K562 (cell line): ENCODE measurements at regions not wholly inside any gene's neighbourhood (a gene's known extent, or its start where the extent isn't known, plus 50 kb on each side); places are given as distances from the start of the nearest gene placed in this dataset.

Experiments used
- ATAC-seq: fragments of 200-7000 bp; cut with Tn5 transposase; 3 replicates; pipeline ENCODE4 v1.9.1; 2020; ENCODE audit warnings: moderate library complexity
- BruUV-seq: library from RNA; stranded (reverse); fragments of 400-500 nt; replicated peaks from 2 replicates; lab custom pipeline; 2021; lab: Mats Ljungman, UMichigan
- CTCF ChIA-PET: fragments of 300-600 bp; formaldehyde crosslinking; extraction: SDS; loops from one replicate; lab custom pipeline; 2021; ENCODE audit warnings: low intra/inter-chr PET ratio; lab: Yijun Ruan, JAX
- POLR2A ChIA-PET: fragments of 300-600, 350-650 bp; sonication (Branson Sonifier 250); formaldehyde crosslinking; extraction: SDS; loops from one replicate; lab custom pipeline; 2021; ENCODE audit warnings: antibody characterized with exemption, inconsistent platforms; lab: Yijun Ruan, JAX
- DNase-seq, 4 experiments: peaks; one replicate each; pipeline versions ENCODE4 v3.0.0 to v3.0.0-alpha.2; 2011 to 2018; ENCODE audit warnings: low spot score in 3 of 4, mixed read lengths in 3 of 4; ENCODE audit errors: extremely low read depth in 1 of 4
- FAIRE-seq: peaks from 2 replicates; lab custom pipeline; 2011; peaks lifted over from hg19 to GRCh38; lab: Jason Lieb, UNC
- H2AFZ ChIP-seq: 2 replicates; pipeline ENCODE4 v1.6.0; 2011; ENCODE audit warnings: low read depth, low read length, control low read depth, inconsistent platforms
- H3K27ac ChIP-seq: fragments of 200-600 bp; 3 replicates; pipeline ENCODE4 v1.8.0; 2011; ENCODE audit warnings: low read depth, mild to moderate bottlenecking, control low read depth, inconsistent platforms, low read length, moderate library complexity, mixed read lengths; ENCODE audit errors: extremely low read depth
- H3K27me3 ChIP-seq, 2 experiments: fragments of 300-600 bp in 1 of 2; 2 replicates in 1 of 2; 3 replicates in 1 of 2; pipeline versions ENCODE4 v1.6.0 to v1.8.0; 2011; ENCODE audit warnings: inconsistent platforms in 2 of 2, low read length in 2 of 2, mild to moderate bottlenecking in 1 of 2, mixed read lengths in 1 of 2, moderate library complexity in 1 of 2; ENCODE audit not compliant: control insufficient read depth in 2 of 2, insufficient read depth in 2 of 2
- H3K36me3 ChIP-seq: fragments of 300-600 bp; 3 replicates; pipeline ENCODE4 v1.8.0; 2011; ENCODE audit warnings: mild to moderate bottlenecking, low read length, inconsistent platforms; ENCODE audit not compliant: control insufficient read depth, insufficient read depth
- H3K4me1 ChIP-seq, 2 experiments: fragments of 200-600 bp in 1 of 2; replicated peaks in 1 of 2; 2 replicates in 1 of 2; 3 replicates in 1 of 2; pipeline versions ENCODE4 v1.5.1 to v1.8.0; 2011; ENCODE audit warnings: inconsistent platforms in 2 of 2, low read length in 2 of 2, mild to moderate bottlenecking in 1 of 2, mixed read lengths in 1 of 2, moderate library complexity in 1 of 2; ENCODE audit not compliant: control insufficient read depth in 2 of 2, insufficient read depth in 2 of 2
- H3K4me2 ChIP-seq: 2 replicates; pipeline ENCODE4 v1.6.1; 2011; ENCODE audit warnings: low read length, control low read depth, inconsistent platforms, mixed read lengths; ENCODE audit not compliant: insufficient read depth
- H3K4me3 ChIP-seq: fragments of 200-600 bp; sonication (generic), shearing (Covaris generic); 2 replicates; pipeline ENCODE4 v1.5.1; 2016; ENCODE audit warnings: control low read depth, inconsistent platforms
- H3K79me2 ChIP-seq: fragments of 200-600 bp; 3 replicates; pipeline ENCODE4 v1.8.0; 2011; ENCODE audit warnings: low read length, inconsistent platforms; ENCODE audit not compliant: control insufficient read depth, insufficient read depth
- H3K9ac ChIP-seq, 2 experiments: 2 replicates each; pipeline versions ENCODE4 v1.6.0 to v1.6.1; 2011; ENCODE audit warnings: low read depth in 2 of 2, low read length in 2 of 2, control low read depth in 1 of 2, inconsistent platforms in 1 of 2, mild to moderate bottlenecking in 1 of 2, mixed read lengths in 1 of 2; ENCODE audit not compliant: insufficient read depth in 1 of 2
- H3K9me1 ChIP-seq: one replicate; pipeline ENCODE4 v1.6.0; 2011; ENCODE audit warnings: inconsistent platforms, mild to moderate bottlenecking, low read length, moderate library complexity; ENCODE audit not compliant: control insufficient read depth, insufficient read depth
- H3K9me3 ChIP-seq: replicated peaks from 2 replicates; pipeline ENCODE4 v1.5.1; 2011; ENCODE audit warnings: low read depth, low read length, inconsistent platforms; ENCODE audit not compliant: control insufficient read depth, insufficient read depth
- H4K20me1 ChIP-seq: replicated peaks from 2 replicates; pipeline ENCODE4 v1.6.1; 2011; ENCODE audit warnings: low read length, inconsistent platforms, mixed read lengths; ENCODE audit not compliant: control insufficient read depth, insufficient read depth
- ZFP1 ChIP-seq: fragments of 450-650 bp; formaldehyde crosslinking; IDR thresholded peaks from 2 replicates; pipeline ENCODE4 v1.4.0; 2020; ENCODE audit warnings: mild to moderate bottlenecking, mixed read lengths
- WGBS: fragments of 100-300 bp; shearing (Covaris generic); methylation state at CpG from one replicate; pipeline ENCODE4 v1.1.6; 2016; ENCODE audit warnings: low coverage, mixed read lengths; ENCODE audit not compliant: insufficient coverage; ENCODE audit errors: missing lambda C conversion rate; 5-methylcytosine and 5-hydroxymethylcytosine counted together
- in situ Hi-C: fragments of 300-500 bp; cut with MboI; formaldehyde crosslinking; loops from 4 replicates; pipeline ENCODE4 v1.15.0; 2018; ENCODE audit warnings: inconsistent platforms, mixed read lengths
- intact Hi-C: fragments of 100-400 bp; cut with micrococcal nuclease; formaldehyde crosslinking; loops from 2 replicates; pipeline ENCODE4 v1.14.2; 2022
- TF ChIP-seq, protein P1 (sequence below): fragments of 450-650 bp; formaldehyde crosslinking; IDR thresholded peaks from 2 replicates; pipeline ENCODE4 v1.4.0; 2022; ENCODE audit warnings: missing genetic modification characterization
- TF ChIP-seq, protein P2 (sequence below): fragments of 200-800 bp; sonication (Bioruptor generic); IDR thresholded peaks from 2 replicates; pipeline ENCODE4 v1.6.1; 2017; ENCODE audit warnings: missing genetic modification characterization, missing compliant biosample characterization
- TF ChIP-seq, protein P3 (sequence below): sonication (generic); formaldehyde crosslinking; IDR thresholded peaks from 2 replicates; pipeline ENCODE4 v1.5.0; 2020; ENCODE audit warnings: missing genetic modification reagents
- TF ChIP-seq, protein P4 (sequence below), 2 experiments: fragments of 450-650 bp; formaldehyde crosslinking in 1 of 2; IDR thresholded peaks; 2 replicates each; pipeline versions ENCODE4 v1.4.0 to v1.6.1; 2014 to 2020; ENCODE audit warnings: mild to moderate bottlenecking in 2 of 2, borderline replicate concordance in 1 of 2, low read depth in 1 of 2

DNA sequence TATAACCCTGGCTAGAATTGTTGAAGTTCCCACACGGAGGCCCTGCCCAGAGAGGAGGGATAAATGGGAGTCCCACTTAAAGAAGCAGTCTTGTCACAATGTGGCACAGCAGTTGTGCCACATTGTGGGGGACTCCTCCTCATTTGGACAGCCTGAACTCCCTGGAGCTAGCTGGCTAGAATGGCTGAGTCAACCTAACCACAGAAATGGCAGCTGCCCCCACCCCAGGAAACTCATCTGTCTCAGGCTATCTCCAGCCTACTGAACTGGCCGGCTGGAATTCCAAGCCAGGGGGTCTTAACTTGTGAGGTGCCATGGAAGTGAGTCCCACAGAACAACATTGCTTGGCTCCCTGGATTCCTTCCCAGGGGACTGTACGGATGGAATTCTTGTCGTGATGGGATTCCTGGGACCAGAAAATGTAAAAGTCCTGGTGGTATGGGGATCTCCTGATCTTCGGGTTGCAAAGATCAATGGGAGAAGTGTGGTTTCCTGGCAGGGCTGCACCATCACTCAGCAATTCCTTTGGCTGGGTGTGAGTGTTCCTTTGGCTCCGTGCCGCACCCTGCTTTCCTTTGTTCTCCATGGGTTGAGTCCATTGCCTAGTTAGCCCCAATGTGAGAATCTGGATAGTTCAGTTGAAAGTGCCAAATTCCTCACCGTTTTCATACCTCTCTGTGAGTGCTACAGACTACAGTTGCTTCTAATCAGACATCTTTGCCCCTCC is 791.2 kb upstream of the FAT3 start (continued):
- TF ChIP-seq, protein P1, sequence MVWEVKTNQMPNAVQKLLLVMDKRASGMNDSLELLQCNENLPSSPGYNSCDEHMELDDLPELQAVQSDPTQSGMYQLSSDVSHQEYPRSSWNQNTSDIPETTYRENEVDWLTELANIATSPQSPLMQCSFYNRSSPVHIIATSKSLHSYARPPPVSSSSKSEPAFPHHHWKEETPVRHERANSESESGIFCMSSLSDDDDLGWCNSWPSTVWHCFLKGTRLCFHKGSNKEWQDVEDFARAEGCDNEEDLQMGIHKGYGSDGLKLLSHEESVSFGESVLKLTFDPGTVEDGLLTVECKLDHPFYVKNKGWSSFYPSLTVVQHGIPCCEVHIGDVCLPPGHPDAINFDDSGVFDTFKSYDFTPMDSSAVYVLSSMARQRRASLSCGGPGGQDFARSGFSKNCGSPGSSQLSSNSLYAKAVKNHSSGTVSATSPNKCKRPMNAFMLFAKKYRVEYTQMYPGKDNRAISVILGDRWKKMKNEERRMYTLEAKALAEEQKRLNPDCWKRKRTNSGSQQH = no peak
- TF ChIP-seq, protein P2, sequence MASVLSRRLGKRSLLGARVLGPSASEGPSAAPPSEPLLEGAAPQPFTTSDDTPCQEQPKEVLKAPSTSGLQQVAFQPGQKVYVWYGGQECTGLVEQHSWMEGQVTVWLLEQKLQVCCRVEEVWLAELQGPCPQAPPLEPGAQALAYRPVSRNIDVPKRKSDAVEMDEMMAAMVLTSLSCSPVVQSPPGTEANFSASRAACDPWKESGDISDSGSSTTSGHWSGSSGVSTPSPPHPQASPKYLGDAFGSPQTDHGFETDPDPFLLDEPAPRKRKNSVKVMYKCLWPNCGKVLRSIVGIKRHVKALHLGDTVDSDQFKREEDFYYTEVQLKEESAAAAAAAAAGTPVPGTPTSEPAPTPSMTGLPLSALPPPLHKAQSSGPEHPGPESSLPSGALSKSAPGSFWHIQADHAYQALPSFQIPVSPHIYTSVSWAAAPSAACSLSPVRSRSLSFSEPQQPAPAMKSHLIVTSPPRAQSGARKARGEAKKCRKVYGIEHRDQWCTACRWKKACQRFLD (CRISPR knock-in tag) = no peak

DNA sequence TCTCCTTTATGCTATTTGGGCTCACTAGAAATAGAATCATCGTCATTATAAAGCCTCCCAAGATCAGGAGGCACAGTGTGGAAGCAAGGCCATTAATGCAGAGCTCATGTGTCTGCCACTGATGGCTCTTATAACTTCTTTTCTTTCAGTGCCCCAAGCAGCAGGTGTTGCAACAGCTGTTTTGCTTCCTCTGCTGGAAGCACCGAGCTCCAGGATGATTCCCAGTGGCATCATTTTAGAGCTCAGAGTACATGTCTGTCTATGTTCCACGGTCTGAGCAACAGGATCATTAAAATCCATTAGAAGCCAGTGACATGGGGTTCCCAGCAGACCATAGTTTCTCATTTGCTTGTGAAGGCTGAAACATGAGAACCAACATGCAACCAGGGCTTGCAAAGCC is 803.0 kb upstream of the FAT3 start:
- Histone ChIP-seq H3K36me3 (no peaks in the 10 kb centered on the region), H3K79me2 (no peaks in the 10 kb centered on the region), H3K27me3 (no peaks in the 10 kb centered on the region), H3K9me1 (no peaks in the 10 kb centered on the region), H3K4me2 (no peak overlapping the region), H2AFZ (no peak overlapping the region), H3K9me3 (no peaks in the 10 kb centered on the region), H4K20me1 (no peaks in the 10 kb centered on the region), H3K4me3 (no peak overlapping the region), H3K27ac (no peak overlapping the region), H3K9ac (no peak overlapping the region), H3K4me1 (no peaks in the 10 kb centered on the region)
- no TSS peak for BruUV-seq
- DNase-seq (no peak), FAIRE-seq (no peak), ATAC-seq (no peak)
- intact Hi-C loops (no loop called here), in situ Hi-C loops (no loop called here)
- WGBS = 0% methylated on average over 3 of the region's 3 CpGs
- TF ChIP-seq, protein P3, sequence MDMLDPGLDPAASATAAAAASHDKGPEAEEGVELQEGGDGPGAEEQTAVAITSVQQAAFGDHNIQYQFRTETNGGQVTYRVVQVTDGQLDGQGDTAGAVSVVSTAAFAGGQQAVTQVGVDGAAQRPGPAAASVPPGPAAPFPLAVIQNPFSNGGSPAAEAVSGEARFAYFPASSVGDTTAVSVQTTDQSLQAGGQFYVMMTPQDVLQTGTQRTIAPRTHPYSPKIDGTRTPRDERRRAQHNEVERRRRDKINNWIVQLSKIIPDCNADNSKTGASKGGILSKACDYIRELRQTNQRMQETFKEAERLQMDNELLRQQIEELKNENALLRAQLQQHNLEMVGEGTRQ (CRISPR knock-in tag) = no peak
- TF ChIP-seq, protein P4, sequence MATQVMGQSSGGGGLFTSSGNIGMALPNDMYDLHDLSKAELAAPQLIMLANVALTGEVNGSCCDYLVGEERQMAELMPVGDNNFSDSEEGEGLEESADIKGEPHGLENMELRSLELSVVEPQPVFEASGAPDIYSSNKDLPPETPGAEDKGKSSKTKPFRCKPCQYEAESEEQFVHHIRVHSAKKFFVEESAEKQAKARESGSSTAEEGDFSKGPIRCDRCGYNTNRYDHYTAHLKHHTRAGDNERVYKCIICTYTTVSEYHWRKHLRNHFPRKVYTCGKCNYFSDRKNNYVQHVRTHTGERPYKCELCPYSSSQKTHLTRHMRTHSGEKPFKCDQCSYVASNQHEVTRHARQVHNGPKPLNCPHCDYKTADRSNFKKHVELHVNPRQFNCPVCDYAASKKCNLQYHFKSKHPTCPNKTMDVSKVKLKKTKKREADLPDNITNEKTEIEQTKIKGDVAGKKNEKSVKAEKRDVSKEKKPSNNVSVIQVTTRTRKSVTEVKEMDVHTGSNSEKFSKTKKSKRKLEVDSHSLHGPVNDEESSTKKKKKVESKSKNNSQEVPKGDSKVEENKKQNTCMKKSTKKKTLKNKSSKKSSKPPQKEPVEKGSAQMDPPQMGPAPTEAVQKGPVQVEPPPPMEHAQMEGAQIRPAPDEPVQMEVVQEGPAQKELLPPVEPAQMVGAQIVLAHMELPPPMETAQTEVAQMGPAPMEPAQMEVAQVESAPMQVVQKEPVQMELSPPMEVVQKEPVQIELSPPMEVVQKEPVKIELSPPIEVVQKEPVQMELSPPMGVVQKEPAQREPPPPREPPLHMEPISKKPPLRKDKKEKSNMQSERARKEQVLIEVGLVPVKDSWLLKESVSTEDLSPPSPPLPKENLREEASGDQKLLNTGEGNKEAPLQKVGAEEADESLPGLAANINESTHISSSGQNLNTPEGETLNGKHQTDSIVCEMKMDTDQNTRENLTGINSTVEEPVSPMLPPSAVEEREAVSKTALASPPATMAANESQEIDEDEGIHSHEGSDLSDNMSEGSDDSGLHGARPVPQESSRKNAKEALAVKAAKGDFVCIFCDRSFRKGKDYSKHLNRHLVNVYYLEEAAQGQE (IDR thresholded peaks at IDR 0.05; ENCODE audit: borderline replicate concordance) = no peak
- TF ChIP-seq, protein P4 (CRISPR knock-in tag; IDR thresholded peaks at IDR 0.05; ENCODE audit: low read depth) = no peak
- TF ChIP-seq ZFP1 (CRISPR knock-in tag) = no peak
- POLR2A ChIA-PET = no interaction called here
- CTCF ChIA-PET = no interaction called here
